Endodermal cell (in vitro differentiated cells): ENCODE measurements at regions not wholly inside any gene's neighbourhood (a gene's known extent, or its start where the extent isn't known, plus 50 kb on each side); places are given as distances from the start of the nearest gene placed in this dataset.

Source experiments
- DNase-seq: peaks from one replicate; pipeline ENCODE4 v3.0.0-alpha.2; 2017
- H3K27ac ChIP-seq: 2 replicates; pipeline ENCODE4 v1.5.1; 2013; ENCODE audit warnings: mild to moderate bottlenecking, low read depth, low read length, moderate library complexity
- H3K27me3 ChIP-seq: 2 replicates; pipeline ENCODE4 v1.6.1; 2013; ENCODE audit warnings: mild to moderate bottlenecking, low read length, moderate library complexity; ENCODE audit not compliant: insufficient read depth, control insufficient read depth, poor library complexity, severe bottlenecking
- H3K36me3 ChIP-seq: 2 replicates; pipeline ENCODE4 v1.7.0; 2013; ENCODE audit warnings: mild to moderate bottlenecking, low read length, moderate library complexity; ENCODE audit not compliant: control insufficient read depth, insufficient read depth
- H3K4me1 ChIP-seq: one replicate; pipeline ENCODE4 v1.7.0; 2013; ENCODE audit warnings: low read length; ENCODE audit not compliant: control insufficient read depth, insufficient read depth
- H3K4me3 ChIP-seq: 2 replicates; pipeline ENCODE4 v1.5.1; 2013; ENCODE audit warnings: mild to moderate bottlenecking, low read length, moderate library complexity
- H3K9ac ChIP-seq: 2 replicates; pipeline ENCODE4 v1.6.1; 2013; ENCODE audit warnings: mild to moderate bottlenecking, low read length, moderate library complexity; ENCODE audit not compliant: poor library complexity, severe bottlenecking; ENCODE audit errors: extremely low read depth
- H3K9me3 ChIP-seq: 2 replicates; pipeline ENCODE4 v1.6.1; 2013; ENCODE audit warnings: mild to moderate bottlenecking, low read length, moderate library complexity; ENCODE audit not compliant: control insufficient read depth
- H3K27ac Mint-ChIP-seq: 2 replicates; pipeline ENCODE4 v1.8.0; 2020; ENCODE audit warnings: mixed read lengths
- H3K27me3 Mint-ChIP-seq: 2 replicates; pipeline ENCODE4 v1.8.0; 2021; ENCODE audit warnings: mild to moderate bottlenecking, mixed read lengths; ENCODE audit not compliant: insufficient read depth
- H3K36me3 Mint-ChIP-seq: 2 replicates; pipeline ENCODE4 v1.8.0; 2020; ENCODE audit warnings: low read depth, mixed read lengths
- H3K4me1 Mint-ChIP-seq: 2 replicates; pipeline ENCODE4 v1.8.0; 2020; ENCODE audit warnings: mixed read lengths
- H3K4me3 Mint-ChIP-seq: 2 replicates; pipeline ENCODE4 v1.8.0; 2020; ENCODE audit warnings: mild to moderate bottlenecking, moderate library complexity, mixed read lengths
- H3K9me3 Mint-ChIP-seq: 2 replicates; pipeline ENCODE4 v1.8.0; 2020; ENCODE audit warnings: mild to moderate bottlenecking, mixed read lengths
- WGBS, 2 experiments: methylation state at CpG; one replicate each; pipeline versions ENCODE4 v1.1.5 to v1.1.7; 2013; ENCODE audit warnings: missing lambda C conversion rate in 2 of 2, mixed read lengths in 1 of 2; ENCODE audit not compliant: insufficient coverage in 1 of 2, insufficient read length in 1 of 2; 5-methylcytosine and 5-hydroxymethylcytosine counted together
- TF ChIP-seq, protein P1 (sequence below): fragments of 200-600 bp; sonication (generic); conservative IDR thresholded peaks from 2 replicates; pipeline ENCODE4 v1.5.0; 2021; ENCODE audit warnings: antibody characterized with exemption, mild to moderate bottlenecking

DNA sequence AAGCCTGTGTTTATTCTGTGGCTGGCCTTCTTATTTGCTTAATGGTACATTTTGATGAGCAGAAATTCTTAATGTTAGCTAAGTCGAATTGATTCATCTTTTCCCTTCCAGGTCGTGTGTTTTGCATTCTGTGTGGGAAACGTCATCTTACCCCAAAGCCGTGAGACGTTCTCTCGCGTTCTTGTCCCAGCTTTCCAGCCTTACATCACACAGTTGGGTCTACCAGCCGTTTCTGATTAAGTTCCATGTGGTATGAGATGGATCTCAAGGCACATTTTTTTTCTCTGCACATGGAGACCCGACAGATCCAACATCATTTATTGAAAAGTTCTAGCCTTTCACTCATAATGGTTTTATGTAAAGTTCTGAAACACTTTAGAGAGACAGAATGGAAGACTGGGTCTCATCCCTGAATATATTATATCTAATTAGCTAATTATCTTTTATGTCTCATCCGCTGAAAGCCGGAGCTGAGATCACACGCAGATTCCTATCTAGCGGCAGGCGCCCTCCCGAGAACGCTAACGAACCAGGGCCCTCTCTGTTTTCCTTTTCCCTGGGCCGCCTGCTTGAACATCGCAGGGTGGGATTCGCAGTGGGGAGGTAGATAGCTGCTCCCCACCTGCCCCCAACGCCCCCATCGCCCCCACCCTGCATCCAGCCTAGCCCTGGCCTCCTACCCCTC is 1162.2 kb downstream of the BRD1 start:
- peaks cover 12% of the 10 kb centered on the region for H3K36me3 ChIP-seq
- Mint-ChIP-seq H3K4me1 (no peaks in the 10 kb centered on the region), H3K9me3 (peaks cover 7% of the 10 kb centered on the region), H3K27me3 (no peaks in the 10 kb centered on the region), H3K36me3 (peaks cover 12% of the 10 kb centered on the region), H3K4me3 (no peak overlapping the region), H3K27ac (no peak overlapping the region)
- no peak overlapping the region for H3K9ac ChIP-seq
- no peaks in the 10 kb centered on the region for H3K27me3 ChIP-seq
- DNase-seq = no peak
- TF ChIP-seq, protein P1, sequence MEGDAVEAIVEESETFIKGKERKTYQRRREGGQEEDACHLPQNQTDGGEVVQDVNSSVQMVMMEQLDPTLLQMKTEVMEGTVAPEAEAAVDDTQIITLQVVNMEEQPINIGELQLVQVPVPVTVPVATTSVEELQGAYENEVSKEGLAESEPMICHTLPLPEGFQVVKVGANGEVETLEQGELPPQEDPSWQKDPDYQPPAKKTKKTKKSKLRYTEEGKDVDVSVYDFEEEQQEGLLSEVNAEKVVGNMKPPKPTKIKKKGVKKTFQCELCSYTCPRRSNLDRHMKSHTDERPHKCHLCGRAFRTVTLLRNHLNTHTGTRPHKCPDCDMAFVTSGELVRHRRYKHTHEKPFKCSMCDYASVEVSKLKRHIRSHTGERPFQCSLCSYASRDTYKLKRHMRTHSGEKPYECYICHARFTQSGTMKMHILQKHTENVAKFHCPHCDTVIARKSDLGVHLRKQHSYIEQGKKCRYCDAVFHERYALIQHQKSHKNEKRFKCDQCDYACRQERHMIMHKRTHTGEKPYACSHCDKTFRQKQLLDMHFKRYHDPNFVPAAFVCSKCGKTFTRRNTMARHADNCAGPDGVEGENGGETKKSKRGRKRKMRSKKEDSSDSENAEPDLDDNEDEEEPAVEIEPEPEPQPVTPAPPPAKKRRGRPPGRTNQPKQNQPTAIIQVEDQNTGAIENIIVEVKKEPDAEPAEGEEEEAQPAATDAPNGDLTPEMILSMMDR = no peak
- WGBS, 2 experiments = 93 to 98% methylated on average over 7 to 19 of the region's 22 CpGs
- H3K4me3 ChIP-seq = no peak overlapping the region
- peaks cover 14% of the 10 kb centered on the region for H3K9me3 ChIP-seq
- H3K4me1 ChIP-seq = no peaks in the 10 kb centered on the region
- no peak overlapping the region for H3K27ac ChIP-seq

- no peak overlapping the region for H3K4me3 Mint-ChIP-seq
- H3K9ac ChIP-seq = no peak overlapping the region
- no peak overlapping the region for H3K27ac Mint-ChIP-seq
- no peaks in the 10 kb centered on the region for H3K27me3 ChIP-seq
- H3K4me1 Mint-ChIP-seq = no peaks in the 10 kb centered on the region
- H3K9me3 ChIP-seq = peaks cover 14% of the 10 kb centered on the region
- no peak overlapping the region for H3K4me3 ChIP-seq
- TF ChIP-seq, protein P1 = no peak
- H3K36me3 ChIP-seq = peaks cover 12% of the 10 kb centered on the region
- 92 to 95% methylated on average over 13 of the region's 13 CpGs for WGBS, 2 experiments
- H3K27me3 Mint-ChIP-seq = no peaks in the 10 kb centered on the region
- peaks cover 12% of the 10 kb centered on the region for H3K36me3 Mint-ChIP-seq
- peaks cover 7% of the 10 kb centered on the region for H3K9me3 Mint-ChIP-seq
- H3K27ac ChIP-seq = no peak overlapping the region
- no peaks in the 10 kb centered on the region for H3K4me1 ChIP-seq
- DNase-seq = no peak
Measured at GRCh38 chr22:48664586-48664985, 1163.1 kb downstream of the BRD1 start.

GRCh38 chr22:48663297-48663696 is 1164.4 kb downstream of the BRD1 start:
- Histone ChIP-seq H3K27ac (no peak overlapping the region), H3K4me1 (no peaks in the 10 kb centered on the region), H3K4me3 (peak overlapping the region; percentile 45), H3K9ac (no peak overlapping the region), H3K9me3 (peaks cover 14% of the 10 kb centered on the region), H3K36me3 (peaks cover 12% of the 10 kb centered on the region), H3K27me3 (no peaks in the 10 kb centered on the region)
- WGBS, 2 experiments = 76 to 92% methylated on average over 5 of the region's 5 CpGs
- no peak overlapping the region for H3K4me3 Mint-ChIP-seq
- H3K27me3 Mint-ChIP-seq = no peaks in the 10 kb centered on the region
- peak; percentile 75 for DNase-seq
- H3K36me3 Mint-ChIP-seq = peaks cover 12% of the 10 kb centered on the region
- TF ChIP-seq, protein P1 = peak; percentile 86
- H3K9me3 Mint-ChIP-seq = peaks cover 7% of the 10 kb centered on the region
- H3K4me1 Mint-ChIP-seq = no peaks in the 10 kb centered on the region
- no peak overlapping the region for H3K27ac Mint-ChIP-seq
